ENCODE measurements at regions not wholly inside any gene's neighbourhood (a gene's known extent, or its start where the extent isn't known, plus 50 kb on each side); places are given as distances from the start of the nearest gene placed in this dataset.

DNA sequence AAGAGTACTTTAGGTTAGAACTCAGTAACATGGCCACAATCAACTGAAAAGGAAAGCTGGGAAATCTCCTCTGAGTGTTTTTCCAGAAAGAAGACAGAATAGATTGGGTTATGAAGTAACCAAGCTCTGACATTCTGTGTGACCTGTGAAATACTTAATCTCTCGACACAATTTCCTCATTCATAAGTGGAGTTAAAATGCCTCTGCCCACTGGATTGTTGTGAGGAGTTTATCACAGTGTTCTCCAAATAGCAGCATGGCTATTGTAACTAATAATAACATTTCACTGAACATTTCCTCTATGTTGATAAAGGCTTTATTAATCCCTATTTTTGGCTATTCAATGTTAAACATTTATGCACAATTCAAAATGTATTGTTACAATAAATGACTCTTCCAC is 311.0 kb downstream of the GABRB2 start:
- H3K27ac ChIP-seq, result no peak overlapping the region
- TF ChIP-seq, protein P1, sequence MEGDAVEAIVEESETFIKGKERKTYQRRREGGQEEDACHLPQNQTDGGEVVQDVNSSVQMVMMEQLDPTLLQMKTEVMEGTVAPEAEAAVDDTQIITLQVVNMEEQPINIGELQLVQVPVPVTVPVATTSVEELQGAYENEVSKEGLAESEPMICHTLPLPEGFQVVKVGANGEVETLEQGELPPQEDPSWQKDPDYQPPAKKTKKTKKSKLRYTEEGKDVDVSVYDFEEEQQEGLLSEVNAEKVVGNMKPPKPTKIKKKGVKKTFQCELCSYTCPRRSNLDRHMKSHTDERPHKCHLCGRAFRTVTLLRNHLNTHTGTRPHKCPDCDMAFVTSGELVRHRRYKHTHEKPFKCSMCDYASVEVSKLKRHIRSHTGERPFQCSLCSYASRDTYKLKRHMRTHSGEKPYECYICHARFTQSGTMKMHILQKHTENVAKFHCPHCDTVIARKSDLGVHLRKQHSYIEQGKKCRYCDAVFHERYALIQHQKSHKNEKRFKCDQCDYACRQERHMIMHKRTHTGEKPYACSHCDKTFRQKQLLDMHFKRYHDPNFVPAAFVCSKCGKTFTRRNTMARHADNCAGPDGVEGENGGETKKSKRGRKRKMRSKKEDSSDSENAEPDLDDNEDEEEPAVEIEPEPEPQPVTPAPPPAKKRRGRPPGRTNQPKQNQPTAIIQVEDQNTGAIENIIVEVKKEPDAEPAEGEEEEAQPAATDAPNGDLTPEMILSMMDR (IDR thresholded peaks at IDR 0.05), result no peak
- TF ChIP-seq ZFX (IDR thresholded peaks at IDR 0.05; ENCODE audit: borderline replicate concordance), result no peak

DNA sequence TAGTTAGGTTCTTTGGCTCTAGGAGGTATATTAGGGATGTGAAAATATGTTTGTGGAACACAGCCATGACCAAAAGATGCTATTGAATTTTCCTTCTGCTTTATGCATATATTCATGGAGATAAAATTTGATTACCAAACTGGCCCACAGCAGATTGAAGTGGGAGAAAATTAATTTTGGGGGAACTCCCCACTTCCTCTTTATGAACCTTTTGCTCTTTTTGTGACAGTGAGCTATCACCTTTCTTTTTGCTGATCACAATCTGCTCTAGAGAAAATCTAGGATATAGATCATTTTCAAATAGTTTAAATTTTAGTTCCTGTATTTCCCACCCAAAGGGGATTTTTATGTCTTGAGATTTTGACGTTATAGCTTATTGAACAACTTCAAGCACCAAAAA is 313.0 kb downstream of the GABRB2 start:
- no peak overlapping the region for H3K27ac ChIP-seq
- TF ChIP-seq ZFX (IDR thresholded peaks at IDR 0.05; ENCODE audit: borderline replicate concordance), result no peak
- TF ChIP-seq, protein P1 (IDR thresholded peaks at IDR 0.05), result no peak

DNA sequence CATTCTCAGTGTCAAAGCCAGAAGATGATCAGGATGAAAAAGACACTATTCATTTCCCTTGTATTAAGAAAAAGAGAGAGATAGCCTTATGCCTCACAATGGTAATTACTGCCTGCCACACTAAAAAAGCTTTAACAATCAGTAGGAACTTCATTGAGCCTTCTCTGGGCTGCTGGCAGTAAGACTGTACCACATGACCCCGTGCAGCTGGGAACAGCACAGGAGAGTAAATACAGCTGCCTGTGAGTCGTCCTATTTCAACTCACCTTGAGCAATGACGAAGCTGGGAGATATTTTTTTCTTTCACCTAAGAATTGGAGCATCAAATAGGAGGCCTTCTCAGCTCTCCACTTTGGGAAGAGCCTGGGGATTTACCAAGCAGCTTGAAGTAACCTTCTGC is 316.3 kb downstream of the GABRB2 start:
- no peak overlapping the region for H3K27ac ChIP-seq
- TF ChIP-seq ZFX (IDR thresholded peaks at IDR 0.05; ENCODE audit: borderline replicate concordance), result no peak
- TF ChIP-seq, protein P1 (IDR thresholded peaks at IDR 0.05), result no peak

DNA sequence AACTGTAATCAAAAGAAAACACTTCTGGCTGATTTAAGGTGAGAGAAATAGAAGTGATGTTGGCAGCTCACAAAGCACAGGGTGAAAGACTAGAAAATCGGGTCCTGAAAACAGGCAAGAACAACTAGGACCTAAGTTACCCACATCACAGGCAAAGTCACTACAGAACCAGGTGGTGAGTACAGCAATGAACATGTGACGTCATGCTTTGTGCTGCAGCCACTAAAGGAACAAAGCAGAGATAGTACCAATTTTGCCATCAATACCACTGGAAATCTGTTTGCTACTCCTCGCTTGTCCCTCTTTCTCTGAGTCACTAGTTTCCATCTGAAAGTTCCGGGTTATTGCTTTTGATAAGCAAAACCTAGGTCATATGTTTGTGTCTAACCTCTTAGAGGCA is 326.7 kb downstream of the GABRB2 start:
- no peak for TF ChIP-seq ZFX (IDR thresholded peaks at IDR 0.05; ENCODE audit: borderline replicate concordance)
- TF ChIP-seq, protein P1 (IDR thresholded peaks at IDR 0.05), result no peak
- H3K27ac ChIP-seq, result no peak overlapping the region

DNA sequence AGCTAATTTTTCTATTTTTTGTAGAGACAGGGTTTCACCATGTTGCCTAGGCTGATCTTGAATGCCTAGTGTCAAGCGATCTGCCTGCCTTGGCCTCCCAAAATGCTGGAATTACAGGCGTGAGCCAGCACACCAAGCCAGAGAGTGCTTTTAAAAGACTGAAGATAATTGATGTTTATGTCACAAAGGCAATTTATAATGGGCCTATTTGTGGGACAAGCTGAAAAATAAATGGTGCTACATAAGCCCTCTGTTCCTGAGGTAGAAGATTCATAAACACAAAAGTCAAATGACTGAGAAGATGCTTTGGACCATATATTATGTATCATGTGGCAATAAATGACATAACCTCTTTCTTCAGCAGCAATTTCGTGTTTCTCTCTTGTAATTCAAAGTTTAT is 329.6 kb downstream of the GABRB2 start:
- H3K27ac ChIP-seq, result no peak overlapping the region
- TF ChIP-seq ZFX (IDR thresholded peaks at IDR 0.05; ENCODE audit: borderline replicate concordance), result no peak
- TF ChIP-seq, protein P1 (IDR thresholded peaks at IDR 0.05), result no peak

DNA sequence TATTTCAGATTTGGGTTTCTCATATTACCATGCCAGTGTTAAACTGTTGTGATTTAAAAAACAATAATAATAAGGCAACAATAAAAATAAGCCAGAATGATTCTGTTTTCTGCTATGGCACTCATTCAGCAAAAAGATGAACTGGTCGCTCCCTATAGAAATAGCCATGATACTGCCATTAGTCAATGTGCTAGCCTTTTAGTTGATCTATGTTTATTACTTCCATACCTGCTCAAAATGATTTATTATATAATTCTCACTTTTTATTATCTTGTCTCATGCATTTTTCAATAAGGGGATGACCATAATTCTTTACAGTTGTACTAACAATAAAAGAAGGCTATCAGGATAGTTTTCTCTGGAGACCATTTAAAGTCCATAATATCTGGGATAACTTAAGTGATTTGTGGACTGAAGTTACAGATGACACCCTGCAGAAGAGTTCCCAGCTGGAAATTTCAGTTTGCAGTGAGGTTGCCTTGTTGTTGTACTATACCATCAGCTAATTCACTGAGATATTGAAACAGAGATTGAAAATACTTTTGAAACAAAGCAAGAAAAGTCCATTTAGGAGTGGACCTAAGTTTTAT is 334.3 kb downstream of the GABRB2 start:
- H3K27ac ChIP-seq, result no peak overlapping the region
- TF ChIP-seq, protein P1 (IDR thresholded peaks at IDR 0.05), result no peak

DNA sequence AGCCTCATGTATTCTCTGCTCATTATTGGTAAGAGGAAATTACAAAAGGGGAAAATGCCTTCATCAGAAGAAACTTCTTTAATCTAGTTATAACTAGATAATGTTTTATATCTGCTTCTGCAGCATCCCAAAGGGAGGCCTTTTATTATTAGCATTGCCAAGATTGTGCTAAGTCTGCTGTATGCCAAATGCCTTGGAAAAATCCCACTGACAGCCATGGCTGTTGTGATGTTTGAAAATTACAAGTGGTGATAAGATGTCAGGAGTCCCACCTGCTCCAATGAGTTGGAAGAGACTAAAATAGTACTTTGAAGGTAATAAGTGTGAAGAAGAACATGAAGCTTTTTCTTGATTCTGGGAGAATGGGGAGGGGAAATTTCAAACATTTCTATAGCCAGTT is 345.0 kb downstream of the GABRB2 start:
- no peak for TF ChIP-seq ZFX (IDR thresholded peaks at IDR 0.05; ENCODE audit: borderline replicate concordance)
- TF ChIP-seq, protein P1 (IDR thresholded peaks at IDR 0.05), result no peak
- H3K27ac ChIP-seq, result no peak overlapping the region

Measured in 22Rv1 (cell line).